ENCODE measurements at regions not wholly inside any gene's neighbourhood (a gene's known extent, or its start where the extent isn't known, plus 50 kb on each side); places are given as distances from the start of the nearest gene placed in this dataset.

DNA sequence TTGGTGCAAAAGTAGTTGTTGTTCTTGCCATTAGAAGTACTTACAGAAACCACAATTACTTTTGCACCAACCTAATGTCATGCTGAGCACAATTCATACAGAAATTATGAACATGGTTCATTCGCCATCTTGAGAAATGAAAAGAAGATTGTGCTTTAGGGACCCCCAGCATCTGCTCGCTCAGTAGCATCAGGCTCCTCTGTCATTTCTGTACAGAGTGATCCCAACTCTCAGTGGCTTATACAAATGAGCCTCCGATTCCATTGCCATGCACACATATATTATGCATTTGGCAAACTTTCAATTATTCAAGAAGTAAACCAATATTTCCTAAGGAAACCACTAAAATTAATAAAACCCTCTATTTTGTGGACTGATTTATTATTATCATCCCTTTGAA lies 266.2 kb downstream of the MED10 start:
- TF ChIP-seq, protein P1, sequence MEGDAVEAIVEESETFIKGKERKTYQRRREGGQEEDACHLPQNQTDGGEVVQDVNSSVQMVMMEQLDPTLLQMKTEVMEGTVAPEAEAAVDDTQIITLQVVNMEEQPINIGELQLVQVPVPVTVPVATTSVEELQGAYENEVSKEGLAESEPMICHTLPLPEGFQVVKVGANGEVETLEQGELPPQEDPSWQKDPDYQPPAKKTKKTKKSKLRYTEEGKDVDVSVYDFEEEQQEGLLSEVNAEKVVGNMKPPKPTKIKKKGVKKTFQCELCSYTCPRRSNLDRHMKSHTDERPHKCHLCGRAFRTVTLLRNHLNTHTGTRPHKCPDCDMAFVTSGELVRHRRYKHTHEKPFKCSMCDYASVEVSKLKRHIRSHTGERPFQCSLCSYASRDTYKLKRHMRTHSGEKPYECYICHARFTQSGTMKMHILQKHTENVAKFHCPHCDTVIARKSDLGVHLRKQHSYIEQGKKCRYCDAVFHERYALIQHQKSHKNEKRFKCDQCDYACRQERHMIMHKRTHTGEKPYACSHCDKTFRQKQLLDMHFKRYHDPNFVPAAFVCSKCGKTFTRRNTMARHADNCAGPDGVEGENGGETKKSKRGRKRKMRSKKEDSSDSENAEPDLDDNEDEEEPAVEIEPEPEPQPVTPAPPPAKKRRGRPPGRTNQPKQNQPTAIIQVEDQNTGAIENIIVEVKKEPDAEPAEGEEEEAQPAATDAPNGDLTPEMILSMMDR (conservative IDR thresholded peaks at IDR 0.05; ENCODE audit: low read depth, low read length) = no peak
- no peak for TF ChIP-seq EZH2 (IDR thresholded peaks at IDR 0.05; ENCODE audit: borderline replicate concordance, low read depth, low read length, poor library complexity, severe bottlenecking)
